Neuronal stem cell (in vitro differentiated cells): ENCODE measurements at regions not wholly inside any gene's neighbourhood (a gene's known extent, or its start where the extent isn't known, plus 50 kb on each side); places are given as distances from the start of the nearest gene placed in this dataset.
A peak's percentile ranks its signal among the peaks of the same experiment; 100 is the strongest.

Experiments
- DNase-seq: peaks from one replicate; pipeline ENCODE4 v3.0.0-alpha.2; 2013; ENCODE audit warnings: low spot score
- H2AFZ ChIP-seq: one replicate; pipeline ENCODE4 v1.6.1; 2013; ENCODE audit warnings: mild to moderate bottlenecking, low read length, inconsistent platforms
- H2AK5ac ChIP-seq: 2 replicates; pipeline ENCODE4 v1.6.1; 2013; ENCODE audit warnings: low read depth, mild to moderate bottlenecking, inconsistent platforms, low read length, moderate library complexity, mixed read lengths
- H2BK120ac ChIP-seq: 2 replicates; pipeline ENCODE4 v1.6.1; 2013; ENCODE audit warnings: low read depth, mild to moderate bottlenecking, inconsistent platforms, low read length, moderate library complexity, mixed read lengths
- H2BK12ac ChIP-seq: one replicate; pipeline ENCODE4 v1.6.1; 2013; ENCODE audit warnings: low read length, inconsistent platforms
- H2BK15ac ChIP-seq: 2 replicates; pipeline ENCODE4 v1.6.1; 2013; ENCODE audit warnings: mild to moderate bottlenecking, low read length, inconsistent platforms, mixed read lengths
- H2BK5ac ChIP-seq: one replicate; pipeline ENCODE4 v1.6.1; 2013; ENCODE audit warnings: inconsistent platforms, mild to moderate bottlenecking, low read length, moderate library complexity
- H3K14ac ChIP-seq: one replicate; pipeline ENCODE4 v1.6.1; 2013; ENCODE audit warnings: low read length, inconsistent platforms
- H3K18ac ChIP-seq: 2 replicates; pipeline ENCODE4 v1.6.1; 2013; ENCODE audit warnings: low read length, inconsistent platforms
- H3K23ac ChIP-seq: 2 replicates; pipeline ENCODE4 v1.6.1; 2013; ENCODE audit warnings: low read depth, mild to moderate bottlenecking, mixed read lengths, low read length, inconsistent platforms; ENCODE audit not compliant: poor library complexity
- H3K27ac ChIP-seq: replicated peaks from 3 replicates; pipeline ENCODE4 v1.5.1; 2013; ENCODE audit warnings: low read length, inconsistent platforms
- H3K27me3 ChIP-seq, 3 experiments: 2 replicates each; pipeline ENCODE4 v1.6.1; 2013; ENCODE audit warnings: low read length in 3 of 3, mild to moderate bottlenecking in 2 of 3, inconsistent platforms in 1 of 3, low read depth in 1 of 3, mixed read lengths in 1 of 3, moderate library complexity in 1 of 3; ENCODE audit not compliant: control insufficient read depth in 3 of 3, insufficient read depth in 3 of 3
- H3K36me3 ChIP-seq, 2 donors: replicated peaks in 1 of 2; 2 replicates each; pipeline ENCODE4 v1.6.1; 2013; ENCODE audit warnings: low read length in 2 of 2; ENCODE audit not compliant: control insufficient read depth in 2 of 2, insufficient read depth in 2 of 2
- H3K4ac ChIP-seq: 2 replicates; pipeline ENCODE4 v1.6.1; 2013; ENCODE audit warnings: inconsistent platforms, mild to moderate bottlenecking, low read length, moderate library complexity
- H3K4me1 ChIP-seq, 2 donors: 1 replicate in 1 of 2; 2 replicates in 1 of 2; pipeline ENCODE4 v1.6.1; 2013; ENCODE audit warnings: low read length in 2 of 2, low read depth in 1 of 2; ENCODE audit not compliant: control insufficient read depth in 2 of 2, insufficient read depth in 1 of 2
- H3K4me2 ChIP-seq: one replicate; pipeline ENCODE4 v1.6.1; 2013; ENCODE audit warnings: mild to moderate bottlenecking, low read length, inconsistent platforms; ENCODE audit not compliant: insufficient read depth, poor library complexity, severe bottlenecking
- H3K4me3 ChIP-seq, 2 donors: 2 replicates each; pipeline ENCODE4 v1.5.1; 2013; ENCODE audit warnings: low read length in 2 of 2, mild to moderate bottlenecking in 2 of 2, inconsistent platforms in 1 of 2, moderate library complexity in 1 of 2
- H3K79me1 ChIP-seq: one replicate; pipeline ENCODE4 v1.6.1; 2013; ENCODE audit warnings: low read depth, mild to moderate bottlenecking, inconsistent platforms, low read length, moderate library complexity
- H3K9ac ChIP-seq: one replicate; pipeline ENCODE4 v1.6.1; 2013; ENCODE audit warnings: mild to moderate bottlenecking, low read depth, low read length, inconsistent platforms; ENCODE audit not compliant: poor library complexity
- H3K9me3 ChIP-seq, 2 donors: replicated peaks in 1 of 2; 2 replicates each; pipeline versions ENCODE3 to v1.6.1; 2013; ENCODE audit warnings: low read length in 2 of 2, mild to moderate bottlenecking in 2 of 2, inconsistent platforms in 1 of 2, low read depth in 1 of 2, mixed read lengths in 1 of 2, moderate library complexity in 1 of 2; ENCODE audit not compliant: control insufficient read depth in 2 of 2, insufficient read depth in 1 of 2
- H4K8ac ChIP-seq: one replicate; pipeline ENCODE4 v1.6.1; 2013; ENCODE audit warnings: low read depth, mild to moderate bottlenecking, inconsistent platforms, low read length, moderate library complexity
- H4K91ac ChIP-seq: one replicate; pipeline ENCODE4 v1.6.1; 2013; ENCODE audit warnings: low read length, low read depth, mild to moderate bottlenecking, inconsistent platforms; ENCODE audit not compliant: poor library complexity
- WGBS, 2 donors: extraction: QIAGEN DNeasy Blood & Tissue Kit; methylation state at CpG; one replicate each; pipeline ENCODE4 v1.1.7; 2013; ENCODE audit warnings: missing lambda C conversion rate in 2 of 2, mixed read lengths in 1 of 2; ENCODE audit not compliant: insufficient read length in 2 of 2, insufficient replicate concordance in 1 of 2; ENCODE audit errors: extremely low coverage in 2 of 2; 5-methylcytosine and 5-hydroxymethylcytosine counted together

GRCh38 chr10:69703766-69704630 is 74.0 kb downstream of the FAM241B start:
- Histone ChIP-seq H3K4me3 (no peak overlapping the region), H3K23ac (no peak overlapping the region), H2BK12ac (no peak overlapping the region), H3K4me2 (no peak overlapping the region), H3K9ac (no peak overlapping the region), H3K27me3 (peaks cover 0 to 6% (median 0%) of the 10 kb centered on the region in 3 experiments), H3K79me1 (no peaks in the 10 kb centered on the region), H3K27ac (no peak overlapping the region), H2BK15ac (no peak overlapping the region), H4K8ac (no peak overlapping the region), H3K36me3 (no peaks in the 10 kb centered on the region), H2BK120ac (no peak overlapping the region), H3K9me3 (peaks cover 0 to 6% of the 10 kb centered on the region in 2 donors), H2BK5ac (no peak overlapping the region), H2AFZ (no peak overlapping the region), H3K18ac (no peak overlapping the region), H3K4ac (no peak overlapping the region), H4K91ac (no peak overlapping the region), H3K4me1 (no peaks in the 10 kb centered on the region), H3K14ac (no peak overlapping the region), H2AK5ac (no peak overlapping the region)
- DNase-seq: no peak
- no CpG with 5 or more reads among the region's 7 CpGs for WGBS, 2 donors

- H3K4me1 ChIP-seq: peaks cover 0 to 2% of the 10 kb centered on the region in 2 donors
- H3K4ac ChIP-seq: no peak overlapping the region
- no peak overlapping the region for H3K23ac ChIP-seq
- peak overlapping the region; percentile 41 for H3K14ac ChIP-seq
- H3K4me2 ChIP-seq: no peak overlapping the region
- H3K36me3 ChIP-seq: no peaks in the 10 kb centered on the region
- no peak overlapping the region for H2AFZ ChIP-seq
- H3K79me1 ChIP-seq: no peaks in the 10 kb centered on the region
- H2BK12ac ChIP-seq: no peak overlapping the region
- WGBS, 2 donors: no CpG with 5 or more reads among the region's 7 CpGs
- H3K27me3 ChIP-seq: peaks cover 0 to 6% (median 0%) of the 10 kb centered on the region in 3 experiments
- DNase-seq: no peak
- H2AK5ac ChIP-seq: no peak overlapping the region
- H3K27ac ChIP-seq: no peak overlapping the region
- H3K9ac ChIP-seq: no peak overlapping the region
- H3K9me3 ChIP-seq: peaks cover 0 to 6% of the 10 kb centered on the region in 2 donors
- H4K8ac ChIP-seq: no peak overlapping the region
- H2BK5ac ChIP-seq: no peak overlapping the region
- no peak overlapping the region for H4K91ac ChIP-seq
- H2BK120ac ChIP-seq: no peak overlapping the region
- no peak overlapping the region for H2BK15ac ChIP-seq
- H3K4me3 ChIP-seq: no peak overlapping the region
- H3K18ac ChIP-seq: no peak overlapping the region
Measured at GRCh38 chr10:69709366-69709941, 79.4 kb downstream of the FAM241B start.

- peak overlapping the region; percentile 21 for H2AFZ ChIP-seq
- peaks cover 0 to 2% of the 10 kb centered on the region in 2 donors for H3K4me1 ChIP-seq
- WGBS, 2 donors: no CpG with 5 or more reads among the region's 9 CpGs
Measured at GRCh38 chr10:69710008-69710888, 80.2 kb downstream of the FAM241B start.

More at GRCh38 chr10:69710008-69710888, 80.2 kb downstream of the FAM241B start:
- H3K36me3 ChIP-seq: no peaks in the 10 kb centered on the region
- no peak overlapping the region for H3K9ac ChIP-seq
- DNase-seq: no peak
- H2BK120ac ChIP-seq: no peak overlapping the region
- peaks cover 0 to 6% (median 0%) of the 10 kb centered on the region in 3 experiments for H3K27me3 ChIP-seq
- H3K4me3 ChIP-seq: no peak overlapping the region
- H2BK12ac ChIP-seq: no peak overlapping the region
- H4K91ac ChIP-seq: no peak overlapping the region
- no peak overlapping the region for H3K27ac ChIP-seq
- H3K4ac ChIP-seq: no peak overlapping the region
- H2BK5ac ChIP-seq: no peak overlapping the region
- H3K4me2 ChIP-seq: no peak overlapping the region
- no peak overlapping the region for H4K8ac ChIP-seq
- H2BK15ac ChIP-seq: no peak overlapping the region
- H3K23ac ChIP-seq: no peak overlapping the region
- H2AK5ac ChIP-seq: peak overlapping the region; percentile 40
- H3K79me1 ChIP-seq: no peaks in the 10 kb centered on the region
- H3K9me3 ChIP-seq: peaks cover 0 to 6% of the 10 kb centered on the region in 2 donors
- no peak overlapping the region for H3K14ac ChIP-seq
- no peak overlapping the region for H3K18ac ChIP-seq
